Keratinocyte (primary cell): ENCODE measurements at regions not wholly inside any gene's neighbourhood (a gene's known extent, or its start where the extent isn't known, plus 50 kb on each side); places are given as distances from the start of the nearest gene placed in this dataset.

Experiments
- DNase-seq: peaks from one replicate; pipeline ENCODE4 v3.0.0-alpha.2; 2011; ENCODE audit warnings: low read depth, missing footprints, low spot score
- FAIRE-seq: peaks from 2 replicates; lab custom pipeline; 2011; peaks lifted over from hg19 to GRCh38; lab: Jason Lieb, UNC
- H2AFZ ChIP-seq: 2 replicates; pipeline ENCODE4 v1.6.0; 2012; ENCODE audit warnings: low read length, control low read depth, inconsistent platforms; ENCODE audit not compliant: control insufficient read depth
- H3K27ac ChIP-seq: 2 replicates; pipeline ENCODE4 v1.5.1; 2011; ENCODE audit warnings: low read length; ENCODE audit not compliant: control insufficient read depth, insufficient read depth
- H3K27me3 ChIP-seq: 3 replicates; pipeline ENCODE4 v1.6.0; 2011; ENCODE audit warnings: low read length; ENCODE audit not compliant: control insufficient read depth, insufficient read depth; ENCODE audit errors: extremely low read depth
- H3K36me3 ChIP-seq, 2 experiments: 2 replicates in 1 of 2; 3 replicates in 1 of 2; pipeline ENCODE4 v1.5.1; 2011; ENCODE audit warnings: low read length in 2 of 2, mild to moderate bottlenecking in 1 of 2; ENCODE audit not compliant: control insufficient read depth in 2 of 2, insufficient read depth in 2 of 2; ENCODE audit errors: extremely low read depth in 1 of 2
- H3K4me1 ChIP-seq: 3 replicates; pipeline ENCODE4 v1.5.1; 2011; ENCODE audit warnings: low read length; ENCODE audit not compliant: control insufficient read depth, insufficient read depth; ENCODE audit errors: extremely low read depth
- H3K4me2 ChIP-seq: 3 replicates; pipeline ENCODE4 v1.6.0; 2011; ENCODE audit warnings: low read depth, low read length; ENCODE audit not compliant: control insufficient read depth, insufficient read depth; ENCODE audit errors: extremely low read depth
- H3K4me3 ChIP-seq, 3 experiments: fragments of 200-600 bp in 1 of 3; sonication (generic) in 1 of 3; 2 replicates in 2 of 3; 3 replicates in 1 of 3; pipeline ENCODE4 v1.5.1; 2011 to 2016; ENCODE audit warnings: low read length in 3 of 3, mild to moderate bottlenecking in 3 of 3, control low read depth in 2 of 3, inconsistent platforms in 1 of 3, low read depth in 1 of 3, mixed read lengths in 1 of 3, mixed run types in 1 of 3, moderate library complexity in 1 of 3; ENCODE audit not compliant: control insufficient read depth in 2 of 3, insufficient read depth in 2 of 3; ENCODE audit errors: extremely low read depth in 1 of 3
- H3K79me2 ChIP-seq: 2 replicates; pipeline ENCODE4 v1.6.0; 2012; ENCODE audit warnings: low read length; ENCODE audit not compliant: control insufficient read depth, insufficient read depth
- H3K9ac ChIP-seq: 3 replicates; pipeline ENCODE4 v1.6.0; 2011; ENCODE audit warnings: low read length; ENCODE audit not compliant: control insufficient read depth, insufficient read depth; ENCODE audit errors: extremely low read depth
- H3K9me1 ChIP-seq: 3 replicates; pipeline ENCODE4 v1.6.0; 2011; ENCODE audit warnings: low read length; ENCODE audit not compliant: control insufficient read depth, insufficient read depth; ENCODE audit errors: extremely low read depth
- H3K9me3 ChIP-seq: 2 replicates; pipeline ENCODE4 v1.5.1; 2012; ENCODE audit warnings: low read depth, low read length; ENCODE audit not compliant: control insufficient read depth
- H4K20me1 ChIP-seq: 3 replicates; pipeline ENCODE4 v1.6.0; 2011; ENCODE audit warnings: low read length; ENCODE audit not compliant: control insufficient read depth, insufficient read depth; ENCODE audit errors: extremely low read depth
- EZH2 ChIP-seq: IDR thresholded peaks from one replicate; pipeline ENCODE4 v1.6.1; 2012; ENCODE audit warnings: inconsistent platforms, mild to moderate bottlenecking, low read length, moderate library complexity
- dilution Hi-C: fragments of 300-500 bp; cut with MboI; formaldehyde crosslinking; loops from one replicate; pipeline ENCODE4 v1.7.0; 2020; ENCODE audit warnings: low sequenced_read_pairs; ENCODE audit not compliant: extremely low pct_ligation_motif_present
- TF ChIP-seq, protein P1 (sequence below), 3 experiments: IDR thresholded peaks in 1 of 3; conservative IDR thresholded peaks in 1 of 3; optimal IDR thresholded peaks in 1 of 3; 2 replicates in 2 of 3; 3 replicates in 1 of 3; pipeline versions ENCODE3 to v1.5.1; 2011; ENCODE audit warnings: low read length in 3 of 3, mild to moderate bottlenecking in 3 of 3, moderate library complexity in 2 of 3, control low read depth in 1 of 3, inconsistent platforms in 1 of 3; ENCODE audit not compliant: insufficient read depth in 2 of 3; ENCODE audit errors: extremely low read depth in 1 of 3

DNA sequence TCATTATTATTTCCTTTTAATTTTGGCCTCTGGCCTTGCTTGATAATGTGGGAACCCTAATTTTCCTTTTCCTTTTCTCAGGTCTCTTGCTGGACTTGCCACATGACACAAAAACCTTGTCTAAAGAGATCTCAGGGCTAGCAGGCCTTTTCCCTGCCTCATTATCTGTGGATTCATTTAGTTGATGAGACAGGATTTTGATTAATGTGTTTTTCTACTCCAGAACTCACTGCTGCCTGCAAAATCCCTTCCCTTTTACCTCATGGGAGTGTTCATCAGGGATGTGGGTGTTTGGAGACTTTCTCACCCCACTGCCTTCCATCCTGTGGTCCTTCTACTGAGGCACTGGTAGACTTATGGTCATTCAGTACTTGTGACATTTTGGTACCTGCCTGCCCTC lies 56.2 kb upstream of the MAMDC2 start:
- Histone ChIP-seq H3K4me1 (no peaks in the 10 kb centered on the region), H4K20me1 (no peaks in the 10 kb centered on the region), H3K27ac (no peak overlapping the region), H3K27me3 (no peaks in the 10 kb centered on the region), H3K79me2 (no peaks in the 10 kb centered on the region), H2AFZ (no peak overlapping the region), H3K9me1 (no peaks in the 10 kb centered on the region), H3K36me3 (no peaks in the 10 kb centered on the region), H3K4me3 (no peak overlapping the region), H3K9me3 (no peaks in the 10 kb centered on the region), H3K9ac (no peak overlapping the region), H3K4me2 (no peak overlapping the region)
- DNase-seq (no peak), FAIRE-seq (no peak)
- TF ChIP-seq, protein P1, sequence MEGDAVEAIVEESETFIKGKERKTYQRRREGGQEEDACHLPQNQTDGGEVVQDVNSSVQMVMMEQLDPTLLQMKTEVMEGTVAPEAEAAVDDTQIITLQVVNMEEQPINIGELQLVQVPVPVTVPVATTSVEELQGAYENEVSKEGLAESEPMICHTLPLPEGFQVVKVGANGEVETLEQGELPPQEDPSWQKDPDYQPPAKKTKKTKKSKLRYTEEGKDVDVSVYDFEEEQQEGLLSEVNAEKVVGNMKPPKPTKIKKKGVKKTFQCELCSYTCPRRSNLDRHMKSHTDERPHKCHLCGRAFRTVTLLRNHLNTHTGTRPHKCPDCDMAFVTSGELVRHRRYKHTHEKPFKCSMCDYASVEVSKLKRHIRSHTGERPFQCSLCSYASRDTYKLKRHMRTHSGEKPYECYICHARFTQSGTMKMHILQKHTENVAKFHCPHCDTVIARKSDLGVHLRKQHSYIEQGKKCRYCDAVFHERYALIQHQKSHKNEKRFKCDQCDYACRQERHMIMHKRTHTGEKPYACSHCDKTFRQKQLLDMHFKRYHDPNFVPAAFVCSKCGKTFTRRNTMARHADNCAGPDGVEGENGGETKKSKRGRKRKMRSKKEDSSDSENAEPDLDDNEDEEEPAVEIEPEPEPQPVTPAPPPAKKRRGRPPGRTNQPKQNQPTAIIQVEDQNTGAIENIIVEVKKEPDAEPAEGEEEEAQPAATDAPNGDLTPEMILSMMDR (optimal IDR thresholded peaks at IDR 0.05 in 1 of 3, IDR thresholded peaks at IDR 0.05 in 1 of 3, conservative IDR thresholded peaks at IDR 0.05 in 1 of 3; ENCODE audit: extremely low read depth in 1 of 3, insufficient read depth in 2 of 3, low read length in 3 of 3): no peak
- no peak for TF ChIP-seq EZH2
- dilution Hi-C loops: no loop called here

DNA sequence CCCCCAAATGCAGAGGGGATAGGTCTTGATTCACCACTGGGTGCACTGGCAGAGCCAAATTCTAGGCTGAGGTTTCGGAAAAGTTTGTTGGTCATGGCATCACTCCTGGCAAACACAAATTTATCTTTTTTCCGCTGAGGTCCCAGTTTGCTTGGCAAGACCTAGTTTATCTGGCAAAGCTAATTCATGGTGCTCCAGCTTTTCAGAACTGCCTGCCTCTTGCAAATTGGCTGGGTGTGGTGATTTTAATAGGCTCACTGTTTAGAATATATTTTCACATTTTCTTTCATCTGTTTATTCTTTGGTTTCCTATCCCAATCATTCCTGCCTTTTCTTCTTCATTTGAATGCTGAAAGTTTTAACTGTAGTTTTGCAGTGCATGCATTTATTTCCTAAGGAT lies 50.5 kb upstream of the MAMDC2 start:
- dilution Hi-C loops: no loop called here
- Histone ChIP-seq H2AFZ (no peak overlapping the region), H3K4me2 (no peak overlapping the region), H3K9me3 (no peaks in the 10 kb centered on the region), H3K27ac (no peak overlapping the region), H3K79me2 (no peaks in the 10 kb centered on the region), H3K9me1 (no peaks in the 10 kb centered on the region), H3K4me1 (peaks cover 5% of the 10 kb centered on the region), H3K9ac (no peak overlapping the region), H3K36me3 (no peaks in the 10 kb centered on the region), H4K20me1 (no peaks in the 10 kb centered on the region), H3K4me3 (no peak overlapping the region), H3K27me3 (no peaks in the 10 kb centered on the region)
- FAIRE-seq (no peak), DNase-seq (no peak)
- TF ChIP-seq, protein P1 (optimal IDR thresholded peaks at IDR 0.05 in 1 of 3, IDR thresholded peaks at IDR 0.05 in 1 of 3, conservative IDR thresholded peaks at IDR 0.05 in 1 of 3; ENCODE audit: extremely low read depth in 1 of 3, insufficient read depth in 2 of 3, low read length in 3 of 3): no peak
- TF ChIP-seq EZH2: no peak
